ENCODE measurements at regions not wholly inside any gene's neighbourhood (a gene's known extent, or its start where the extent isn't known, plus 50 kb on each side); places are given as distances from the start of the nearest gene placed in this dataset.

DNA sequence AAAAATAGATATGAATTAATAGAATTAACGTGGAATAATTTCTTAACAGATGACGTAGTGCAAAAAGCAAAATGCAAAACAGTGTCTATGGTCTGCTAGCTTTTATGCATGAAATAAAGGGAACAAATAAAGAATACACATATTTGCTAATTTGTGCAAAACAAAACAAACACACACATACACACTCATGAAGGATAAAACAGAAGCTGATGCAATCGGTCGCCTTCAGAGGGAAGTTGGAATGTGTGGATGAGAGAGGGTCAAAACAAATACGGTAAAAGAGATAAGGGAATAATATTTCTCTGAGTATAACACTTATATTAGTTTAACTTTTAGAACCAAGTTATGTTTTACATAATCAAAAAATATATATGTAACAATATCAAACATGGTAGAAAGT is 1160.9 kb upstream of the PCDH9 start:
- TF ChIP-seq EZH2 (IDR thresholded peaks at IDR 0.05): no peak
- TF ChIP-seq POLR2AphosphoS5 (IDR thresholded peaks at IDR 0.05; ENCODE audit: borderline replicate concordance, low read depth, low read length): no peak
- TF ChIP-seq FOXP2 (optimal IDR thresholded peaks at IDR 0.05; ENCODE audit: control extremely low read depth, extremely low read length, insufficient read depth): no peak

Data from SK-N-MC (cell line).